RWPE1 (cell line): ENCODE measurements at regions not wholly inside any gene's neighbourhood (a gene's known extent, or its start where the extent isn't known, plus 50 kb on each side); places are given as distances from the start of the nearest gene placed in this dataset.

ENCODE experiments used
- CTCF ChIA-PET: fragments of 350-600 bp; sonication (Branson Sonifier 250); formaldehyde crosslinking; extraction: SDS; loops from one replicate; lab custom pipeline; 2021; lab: Yijun Ruan, JAX
- POLR2A ChIA-PET: fragments of 400-600 bp; formaldehyde crosslinking; extraction: SDS; loops from one replicate; lab custom pipeline; 2020; ENCODE audit warnings: antibody characterized with exemption; ENCODE audit not compliant: low non-redundant PET; lab: Yijun Ruan, JAX
- DNase-seq: peaks from one replicate; pipeline ENCODE4 v3.0.0; 2012; ENCODE audit warnings: low spot score
- H3K27ac ChIP-seq: fragments of 450-650 bp; 2 replicates; pipeline ENCODE4 v1.5.1; 2017
- CTCF ChIP-seq: fragments of 450-650 bp; conservative IDR thresholded peaks from 2 replicates; pipeline ENCODE4 v1.5.1; 2017; ENCODE audit warnings: low read depth, mild to moderate bottlenecking

GRCh38 chr15:98326804-98327203 is 321.5 kb upstream of the IGF1R start:
- POLR2A ChIA-PET: no interaction called here
- no peak for TF ChIP-seq CTCF
- no peak overlapping the region for H3K27ac ChIP-seq
- no peak for DNase-seq
- CTCF ChIA-PET: interaction anchor here (0.7 to 1.4 kb wide), 3 partner anchors 15 to 878 kb away, joined by 3 to 4 read pairs (median 3); no protein-coding TSS in a partner anchor

GRCh38 chr15:98330258-98330657 is 318.1 kb upstream of the IGF1R start:
- DNase-seq: no peak
- no peak overlapping the region for H3K27ac ChIP-seq
- ChIA-PET POLR2A (no interaction called here), CTCF (no interaction called here)
- TF ChIP-seq CTCF: no peak

- TF ChIP-seq CTCF: no peak
- ChIA-PET CTCF (interaction anchor here (0.6 kb wide), 1 partner anchor 17 kb away, joined by 5 read pairs; no protein-coding TSS in a partner anchor), POLR2A (no interaction called here)
- H3K27ac ChIP-seq: no peak overlapping the region
- DNase-seq: no peak
These were observed 317.5 kb upstream of the IGF1R start for GRCh38 chr15:98330692-98331435.

- ChIA-PET CTCF (interaction anchor here (0.6 kb wide), 1 partner anchor 16 kb away, joined by 5 read pairs; no protein-coding TSS in a partner anchor), POLR2A (no interaction called here)
- no peak for TF ChIP-seq CTCF
- no peak for DNase-seq
- no peak overlapping the region for H3K27ac ChIP-seq
These were observed 316.7 kb upstream of the IGF1R start for GRCh38 chr15:98331676-98332075.

- ChIA-PET CTCF (interaction anchor here (0.5 to 0.7 kb wide), 2 partner anchors 710 to 1376 kb away, joined by 3 to 4 read pairs; no protein-coding TSS in a partner anchor), POLR2A (no interaction called here)
- H3K27ac ChIP-seq: no peak overlapping the region
- no peak for DNase-seq
- TF ChIP-seq CTCF: no peak
These were observed 315.1 kb upstream of the IGF1R start for GRCh38 chr15:98333251-98333650.

- CTCF ChIA-PET: interaction anchor here (1.2 kb wide), 1 partner anchor 8 kb away, joined by 3 read pairs; no protein-coding TSS in a partner anchor
- no peak for TF ChIP-seq CTCF
These were observed 305.4 kb upstream of the IGF1R start for GRCh38 chr15:98342911-98343310.

More at GRCh38 chr15:98342911-98343310, 305.4 kb upstream of the IGF1R start:
- POLR2A ChIA-PET: no interaction called here
- H3K27ac ChIP-seq: no peak overlapping the region
- DNase-seq: no peak
